ENCODE measurements at regions not wholly inside any gene's neighbourhood (a gene's known extent, or its start where the extent isn't known, plus 50 kb on each side); places are given as distances from the start of the nearest gene placed in this dataset.

- ChIA-PET POLR2A (no interaction called here), CTCF (no interaction called here)
- TF ChIP-seq CTCF (IDR thresholded peaks at IDR 0.05; ENCODE audit: insufficient read depth, low read length, missing control alignments): no peak
- H3K4me3 ChIP-seq (ENCODE audit: low read depth, low read length): no peak overlapping the region
- DNase-seq (ENCODE audit: low read depth, low spot score): no peak
Measured at GRCh38 chrX:136975684-136976470, 57.9 kb downstream of the GPR101 start.

DNA sequence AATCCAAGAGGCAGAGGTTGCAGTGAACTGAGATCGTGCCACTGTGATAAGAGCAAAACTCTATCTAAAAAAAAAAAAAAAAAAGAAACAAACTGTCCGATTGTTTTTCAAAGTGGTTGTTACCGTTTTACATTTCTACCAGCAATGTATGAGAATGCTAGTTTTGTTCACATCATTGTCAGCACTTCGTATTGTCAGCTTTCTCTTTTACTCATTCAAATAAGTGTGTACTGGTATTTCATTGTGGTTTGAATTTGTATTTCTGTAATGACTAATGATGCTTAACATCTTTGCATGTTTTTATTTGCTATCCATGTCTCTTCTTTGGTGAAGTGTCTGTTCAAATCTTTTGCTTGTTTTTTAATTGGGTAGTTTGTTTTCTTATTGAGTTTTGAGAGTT is 65.8 kb downstream of the GPR101 start:
- POLR2A ChIA-PET: no interaction called here
- CTCF ChIA-PET: no interaction called here
- no peak for DNase-seq (ENCODE audit: low read depth, low spot score)
- TF ChIP-seq CTCF (IDR thresholded peaks at IDR 0.05; ENCODE audit: insufficient read depth, low read length, missing control alignments): no peak
- no peak overlapping the region for H3K4me3 ChIP-seq (ENCODE audit: low read depth, low read length)

DNA sequence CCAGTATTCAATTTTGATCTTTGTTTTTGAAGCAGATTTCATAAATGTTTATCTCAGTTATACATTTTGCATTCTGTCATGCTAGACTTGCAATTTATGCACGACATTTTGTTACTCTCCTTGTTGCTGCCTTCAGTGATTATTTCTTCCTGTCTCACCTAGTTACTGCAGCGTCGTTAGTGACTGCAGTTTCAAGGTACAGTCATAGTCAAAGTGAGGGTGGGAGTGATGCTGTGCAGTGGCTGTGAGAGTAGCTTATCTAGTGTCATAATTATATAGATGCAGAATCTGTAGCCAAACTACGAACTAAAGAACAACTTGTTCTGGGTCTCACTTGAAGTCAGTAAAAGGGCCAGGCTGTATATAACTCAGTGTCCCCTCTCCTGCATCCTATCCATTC is 69.8 kb downstream of the GPR101 start:
- DNase-seq (ENCODE audit: low read depth, low spot score): no peak
- TF ChIP-seq CTCF (IDR thresholded peaks at IDR 0.05; ENCODE audit: insufficient read depth, low read length, missing control alignments): no peak
- CTCF ChIA-PET: no interaction called here
- POLR2A ChIA-PET: no interaction called here
- H3K4me3 ChIP-seq (ENCODE audit: low read depth, low read length): no peak overlapping the region

GRCh38 chrX:136961594-136962135 is 72.1 kb downstream of the GPR101 start:
- ChIA-PET POLR2A (no interaction called here), CTCF (no interaction called here)
- no peak overlapping the region for H3K4me3 ChIP-seq (ENCODE audit: low read depth, low read length)
- no peak for TF ChIP-seq CTCF (IDR thresholded peaks at IDR 0.05; ENCODE audit: insufficient read depth, low read length, missing control alignments)
- no peak for DNase-seq (ENCODE audit: low read depth, low spot score)

DNA sequence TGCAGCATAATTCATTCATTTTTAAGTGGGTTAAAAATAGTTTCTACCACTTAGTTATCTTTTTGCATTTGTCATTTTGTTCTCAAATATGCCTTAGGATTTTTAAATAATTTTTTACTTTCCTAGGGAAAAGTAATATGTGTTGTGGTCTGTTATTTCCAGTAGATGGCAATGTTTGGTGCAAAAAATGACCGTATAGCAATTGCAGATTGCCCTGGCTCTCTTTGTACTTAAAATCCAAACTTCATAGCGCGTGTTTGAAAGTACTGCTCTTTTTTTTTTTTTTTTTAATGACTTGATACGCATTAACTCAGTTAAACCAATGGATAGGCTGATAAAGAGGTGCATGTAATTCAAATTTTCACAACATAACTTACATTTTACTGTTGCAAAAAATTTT is 74.4 kb upstream of the RBMX start:
- ChIA-PET CTCF (interaction anchor here (1.6 to 2.3 kb wide), 3 partner anchors 16 to 239 kb away, joined by 4 to 11 read pairs (median 10); no protein-coding TSS in a partner anchor), POLR2A (no interaction called here)
- no peak for DNase-seq (ENCODE audit: low read depth, low spot score)
- TF ChIP-seq CTCF (IDR thresholded peaks at IDR 0.05; ENCODE audit: insufficient read depth, low read length, missing control alignments): peak; percentile 3
- H3K4me3 ChIP-seq (ENCODE audit: low read depth, low read length): no peak overlapping the region

- peak; percentile 68 for TF ChIP-seq CTCF (IDR thresholded peaks at IDR 0.05; ENCODE audit: insufficient read depth, low read length, missing control alignments)
- CTCF ChIA-PET: interaction anchor here (1.0 to 2.3 kb wide), 4 partner anchors 17 to 240 kb away, joined by 3 to 11 read pairs (median 7); no protein-coding TSS in a partner anchor
- POLR2A ChIA-PET: no interaction called here
- H3K4me3 ChIP-seq (ENCODE audit: low read depth, low read length): no peak overlapping the region
- DNase-seq (ENCODE audit: low read depth, low spot score): peak; percentile 23
Measured at GRCh38 chrX:136953867-136954787, 73.6 kb upstream of the RBMX start.

Measured in AG04449 (cell line).